Natural killer cell (primary cell): ENCODE measurements at regions not wholly inside any gene's neighbourhood (a gene's known extent, or its start where the extent isn't known, plus 50 kb on each side); places are given as distances from the start of the nearest gene placed in this dataset.

ENCODE experiments used
- ATAC-seq, 3 donors: fragments of 150-1000 bp in 2 of 3; fragments of 200-7000 bp in 1 of 3; cut with Tn5 transposase; 1 replicate in 1 of 3; 2 replicates in 2 of 3; pipeline ENCODE4 v1.10.0; 2021; ENCODE audit warnings: mild to moderate bottlenecking in 2 of 3, moderate library complexity in 2 of 3
- DNase-seq, 2 donors: peaks; one replicate each; pipeline versions ENCODE4 v3.0.0 to v3.0.0-alpha.2; 2013 to 2021; ENCODE audit warnings: mixed read lengths in 1 of 2
- H3K27ac ChIP-seq: one replicate; pipeline ENCODE4 v1.5.1; 2013; ENCODE audit warnings: mild to moderate bottlenecking, low read length
- H3K27me3 ChIP-seq: one replicate; pipeline ENCODE4 v1.6.1; 2013; ENCODE audit warnings: low read length; ENCODE audit not compliant: control insufficient read depth, insufficient read depth
- H3K36me3 ChIP-seq: one replicate; pipeline ENCODE4 v1.6.1; 2013; ENCODE audit warnings: low read length; ENCODE audit not compliant: control insufficient read depth, insufficient read depth
- H3K4me1 ChIP-seq: one replicate; pipeline ENCODE4 v1.6.1; 2013; ENCODE audit warnings: low read length; ENCODE audit not compliant: control insufficient read depth, insufficient read depth
- H3K4me3 ChIP-seq: one replicate; pipeline ENCODE4 v1.5.1; 2013; ENCODE audit warnings: low read length
- H3K9me3 ChIP-seq: one replicate; pipeline ENCODE4 v1.6.1; 2013; ENCODE audit warnings: low read length; ENCODE audit not compliant: control insufficient read depth, insufficient read depth
- H3K27ac Mint-ChIP-seq, 2 donors: one replicate each; pipeline ENCODE4 v1.8.0; 2022; ENCODE audit warnings: mild to moderate bottlenecking in 2 of 2, mixed read lengths in 2 of 2, moderate library complexity in 1 of 2
- H3K27me3 Mint-ChIP-seq, 2 donors: one replicate each; pipeline ENCODE4 v1.8.0; 2022; ENCODE audit warnings: low read depth in 2 of 2, mixed read lengths in 2 of 2
- H3K36me3 Mint-ChIP-seq: one replicate; pipeline ENCODE4 v1.8.0; 2022; ENCODE audit warnings: mixed read lengths
- H3K4me1 Mint-ChIP-seq, 2 donors: one replicate each; pipeline ENCODE4 v1.8.0; 2022; ENCODE audit warnings: mixed read lengths in 2 of 2
- H3K4me3 Mint-ChIP-seq: one replicate; pipeline ENCODE4 v1.8.0; 2022; ENCODE audit warnings: mild to moderate bottlenecking, moderate library complexity, mixed read lengths
- H3K9me3 Mint-ChIP-seq, 2 donors: one replicate each; pipeline ENCODE4 v1.8.0; 2022; ENCODE audit warnings: mixed read lengths in 2 of 2
- WGBS: methylation state at CpG from one replicate; pipeline ENCODE4 v1.1.7; 2013; ENCODE audit warnings: missing lambda C conversion rate; ENCODE audit not compliant: insufficient coverage; 5-methylcytosine and 5-hydroxymethylcytosine counted together
- intact Hi-C: fragments of 100-400 bp; cut with micrococcal nuclease; formaldehyde crosslinking; loops from one replicate; pipeline ENCODE4 v1.14.2; 2022
- TF ChIP-seq, protein P1 (sequence below): fragments of 200-600 bp; IDR thresholded peaks from one replicate; pipeline ENCODE4 v1.8.0; 2022; ENCODE audit warnings: antibody characterized with exemption

DNA sequence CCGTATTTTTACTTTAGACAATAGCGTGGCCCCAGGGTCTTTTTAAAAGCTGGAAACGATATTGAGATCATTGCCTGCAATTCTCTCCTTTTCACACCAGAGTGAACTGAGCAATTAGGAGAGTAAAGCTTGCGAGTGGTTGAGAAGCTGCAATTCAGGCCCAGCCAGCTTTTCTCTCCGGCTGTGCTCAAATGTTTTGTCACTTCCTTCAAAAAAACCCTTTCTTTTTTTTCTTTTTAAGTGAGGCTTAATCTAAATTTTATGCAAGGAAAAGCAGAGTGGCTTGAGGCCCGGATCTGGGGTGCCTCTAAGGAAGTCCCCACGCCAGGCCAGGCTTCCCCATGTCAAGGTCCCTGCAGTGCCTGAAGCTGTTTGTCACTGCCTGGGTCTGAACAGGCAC lies 433.9 kb downstream of the GLRX3 start:
- no peak overlapping the region for H3K4me3 Mint-ChIP-seq
- H3K4me1 ChIP-seq: no peaks in the 10 kb centered on the region
- peaks cover 0 to 2% of the 10 kb centered on the region in 2 donors for H3K9me3 Mint-ChIP-seq
- no peaks in the 10 kb centered on the region for H3K4me1 Mint-ChIP-seq
- H3K27me3 Mint-ChIP-seq: peaks cover 0 to 3% of the 10 kb centered on the region in 2 donors
- no peaks in the 10 kb centered on the region for H3K36me3 Mint-ChIP-seq
- H3K9me3 ChIP-seq: no peaks in the 10 kb centered on the region
- DNase-seq: no peak
- H3K4me3 ChIP-seq: no peak overlapping the region
- H3K27me3 ChIP-seq: no peaks in the 10 kb centered on the region
- intact Hi-C loops: no loop called here
- 63% methylated on average over 6 of the region's 7 CpGs for WGBS
- ATAC-seq: no peak
- no peak overlapping the region for H3K27ac Mint-ChIP-seq
- H3K27ac ChIP-seq: no peak overlapping the region
- no peaks in the 10 kb centered on the region for H3K36me3 ChIP-seq
- TF ChIP-seq, protein P1, sequence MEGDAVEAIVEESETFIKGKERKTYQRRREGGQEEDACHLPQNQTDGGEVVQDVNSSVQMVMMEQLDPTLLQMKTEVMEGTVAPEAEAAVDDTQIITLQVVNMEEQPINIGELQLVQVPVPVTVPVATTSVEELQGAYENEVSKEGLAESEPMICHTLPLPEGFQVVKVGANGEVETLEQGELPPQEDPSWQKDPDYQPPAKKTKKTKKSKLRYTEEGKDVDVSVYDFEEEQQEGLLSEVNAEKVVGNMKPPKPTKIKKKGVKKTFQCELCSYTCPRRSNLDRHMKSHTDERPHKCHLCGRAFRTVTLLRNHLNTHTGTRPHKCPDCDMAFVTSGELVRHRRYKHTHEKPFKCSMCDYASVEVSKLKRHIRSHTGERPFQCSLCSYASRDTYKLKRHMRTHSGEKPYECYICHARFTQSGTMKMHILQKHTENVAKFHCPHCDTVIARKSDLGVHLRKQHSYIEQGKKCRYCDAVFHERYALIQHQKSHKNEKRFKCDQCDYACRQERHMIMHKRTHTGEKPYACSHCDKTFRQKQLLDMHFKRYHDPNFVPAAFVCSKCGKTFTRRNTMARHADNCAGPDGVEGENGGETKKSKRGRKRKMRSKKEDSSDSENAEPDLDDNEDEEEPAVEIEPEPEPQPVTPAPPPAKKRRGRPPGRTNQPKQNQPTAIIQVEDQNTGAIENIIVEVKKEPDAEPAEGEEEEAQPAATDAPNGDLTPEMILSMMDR: no peak

DNA sequence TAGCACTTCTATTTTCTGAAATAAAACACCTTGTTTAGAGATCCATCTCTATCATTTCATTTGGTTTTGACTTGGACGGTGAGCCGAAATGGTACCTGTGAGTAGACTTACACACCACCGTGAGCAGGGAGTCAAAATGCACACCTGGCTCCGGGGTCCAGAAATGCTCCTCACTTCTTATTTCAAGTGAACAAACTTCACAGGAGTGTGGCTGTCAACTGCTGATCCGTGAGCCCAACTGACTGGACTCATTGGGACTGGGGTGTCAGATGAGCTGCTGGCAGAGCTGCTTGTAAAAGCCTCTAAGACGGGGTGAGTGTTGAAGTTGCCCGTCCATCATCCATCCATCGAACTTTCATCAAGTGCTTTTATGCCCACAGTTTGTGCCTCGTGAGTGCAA lies 435.5 kb downstream of the GLRX3 start:
- H3K27me3 Mint-ChIP-seq: peaks cover 0 to 6% of the 10 kb centered on the region in 2 donors
- no peak overlapping the region for H3K4me3 Mint-ChIP-seq
- DNase-seq: no peak
- H3K9me3 ChIP-seq: no peaks in the 10 kb centered on the region
- TF ChIP-seq, protein P1: no peak
- intact Hi-C loops: no loop called here
- H3K4me3 ChIP-seq: no peak overlapping the region
- H3K4me1 Mint-ChIP-seq: no peaks in the 10 kb centered on the region
- no peak for ATAC-seq
- no peaks in the 10 kb centered on the region for H3K4me1 ChIP-seq
- peaks cover 0 to 2% of the 10 kb centered on the region in 2 donors for H3K9me3 Mint-ChIP-seq
- H3K27ac ChIP-seq: no peak overlapping the region
- 93% methylated on average over 9 of the region's 9 CpGs for WGBS
- H3K36me3 Mint-ChIP-seq: no peaks in the 10 kb centered on the region
- H3K27me3 ChIP-seq: no peaks in the 10 kb centered on the region
- H3K36me3 ChIP-seq: no peaks in the 10 kb centered on the region
- no peak overlapping the region for H3K27ac Mint-ChIP-seq

DNA sequence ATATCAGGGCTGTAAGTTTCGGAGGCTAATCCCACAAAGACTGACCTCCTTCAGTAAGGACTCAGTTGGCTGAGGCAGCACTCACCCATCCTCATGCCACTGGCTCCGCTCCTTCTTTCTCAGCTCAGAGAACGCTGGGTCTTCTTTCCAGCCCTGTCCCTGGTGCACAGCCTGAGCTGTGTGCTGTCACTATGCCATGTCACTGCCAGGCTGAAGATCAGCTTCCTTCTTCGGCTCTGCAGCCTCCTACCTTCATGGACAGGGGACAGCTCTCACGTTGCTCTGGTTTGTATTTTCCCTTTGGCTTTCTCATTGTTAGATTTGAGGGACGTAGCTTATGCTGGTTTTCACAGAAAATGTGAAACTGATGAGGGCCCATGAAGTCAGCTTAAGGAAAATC lies 437.3 kb downstream of the GLRX3 start:
- Mint-ChIP-seq H3K4me1 (no peaks in the 10 kb centered on the region), H3K4me3 (no peak overlapping the region), H3K27me3 (peaks cover 0 to 6% of the 10 kb centered on the region in 2 donors), H3K27ac (no peak overlapping the region), H3K36me3 (no peaks in the 10 kb centered on the region), H3K9me3 (no peaks in the 10 kb centered on the region)
- no peaks in the 10 kb centered on the region for H3K27me3 ChIP-seq
- intact Hi-C loops: no loop called here
- no peak overlapping the region for H3K27ac ChIP-seq
- WGBS: 77% methylated on average over 6 of the region's 6 CpGs
- no peaks in the 10 kb centered on the region for H3K4me1 ChIP-seq
- H3K4me3 ChIP-seq: no peak overlapping the region
- TF ChIP-seq, protein P1: no peak
- DNase-seq (no peak), ATAC-seq (no peak)
- no peaks in the 10 kb centered on the region for H3K36me3 ChIP-seq
- H3K9me3 ChIP-seq: no peaks in the 10 kb centered on the region

DNA sequence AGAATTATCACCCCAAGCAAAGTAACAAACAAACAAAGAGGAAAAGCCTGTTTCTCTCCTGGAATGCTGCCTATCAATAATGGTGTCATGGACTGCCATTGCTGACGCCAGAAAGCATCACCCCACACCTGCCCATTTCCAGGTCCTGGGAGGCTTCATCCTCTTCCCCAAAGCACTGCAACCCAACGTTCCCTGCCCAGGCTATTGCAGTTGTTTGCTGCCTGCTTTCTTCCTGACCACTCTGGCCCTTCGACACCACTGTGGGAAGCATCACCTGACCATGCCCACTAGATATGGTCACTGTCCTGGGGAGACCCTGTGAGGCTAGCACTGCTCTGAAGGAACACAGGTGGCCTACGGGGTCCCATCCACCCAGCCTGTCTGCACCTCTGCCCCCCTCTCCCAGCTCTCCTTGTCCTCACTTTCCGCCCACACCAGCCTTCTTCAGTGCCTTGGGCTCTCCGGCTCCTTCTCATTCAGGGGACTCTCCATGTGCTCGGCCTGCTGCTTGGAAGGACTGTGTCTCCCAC lies 439.6 kb downstream of the GLRX3 start:
- Mint-ChIP-seq H3K4me1 (no peaks in the 10 kb centered on the region), H3K27me3 (peaks cover 0 to 12% of the 10 kb centered on the region in 2 donors), H3K36me3 (no peaks in the 10 kb centered on the region), H3K9me3 (no peaks in the 10 kb centered on the region), H3K27ac (no peak overlapping the region), H3K4me3 (no peak overlapping the region)
- WGBS: 79% methylated on average over 7 of the region's 7 CpGs
- DNase-seq: no peak
- Histone ChIP-seq H3K27ac (no peak overlapping the region), H3K4me1 (no peaks in the 10 kb centered on the region), H3K4me3 (no peak overlapping the region), H3K36me3 (no peaks in the 10 kb centered on the region), H3K9me3 (no peaks in the 10 kb centered on the region), H3K27me3 (no peaks in the 10 kb centered on the region)
- ATAC-seq: no peak
- intact Hi-C loops: no loop called here
- TF ChIP-seq, protein P1: no peak
